Activated CD4-positive, alpha-beta memory T cell treated with anti-CD3 and anti-CD28 coated beads, Interleukin-2, amount 10 ng/mL, durations not matched to agents 7 days and 5 days (primary cell): ENCODE measurements at regions not wholly inside any gene's neighbourhood (a gene's known extent, or its start where the extent isn't known, plus 50 kb on each side); places are given as distances from the start of the nearest gene placed in this dataset.

ENCODE experiments used
- CTCF ChIA-PET: fragments of 350-600 bp; sonication (Branson Sonifier 250); formaldehyde crosslinking; loops from one replicate; lab custom pipeline; 2021; ENCODE audit warnings: antibody characterized with exemption, inconsistent platforms; lab: Charles Lee
- POLR2A ChIA-PET: fragments of 350-600 bp; sonication (Branson Sonifier 250); formaldehyde crosslinking; loops from one replicate; lab custom pipeline; 2021; ENCODE audit warnings: antibody characterized with exemption; lab: Charles Lee
- DNase-seq: peaks from one replicate; pipeline ENCODE4 v3.0.0-alpha.2; 2020
- H3K27ac Mint-ChIP-seq: one replicate; pipeline ENCODE4 v1.8.0; 2021; ENCODE audit warnings: mild to moderate bottlenecking, mixed read lengths
- H3K27me3 Mint-ChIP-seq: one replicate; pipeline ENCODE4 v1.8.0; 2021; ENCODE audit warnings: mixed read lengths
- H3K36me3 Mint-ChIP-seq: one replicate; pipeline ENCODE4 v1.8.0; 2021; ENCODE audit warnings: low read depth, mixed read lengths
- H3K4me1 Mint-ChIP-seq: one replicate; pipeline ENCODE4 v1.8.0; 2021; ENCODE audit warnings: mixed read lengths
- H3K4me3 Mint-ChIP-seq: one replicate; pipeline ENCODE4 v1.8.0; 2021; ENCODE audit warnings: mild to moderate bottlenecking, mixed read lengths
- H3K9me3 Mint-ChIP-seq: one replicate; pipeline ENCODE4 v1.8.0; 2021; ENCODE audit warnings: mixed read lengths

DNA sequence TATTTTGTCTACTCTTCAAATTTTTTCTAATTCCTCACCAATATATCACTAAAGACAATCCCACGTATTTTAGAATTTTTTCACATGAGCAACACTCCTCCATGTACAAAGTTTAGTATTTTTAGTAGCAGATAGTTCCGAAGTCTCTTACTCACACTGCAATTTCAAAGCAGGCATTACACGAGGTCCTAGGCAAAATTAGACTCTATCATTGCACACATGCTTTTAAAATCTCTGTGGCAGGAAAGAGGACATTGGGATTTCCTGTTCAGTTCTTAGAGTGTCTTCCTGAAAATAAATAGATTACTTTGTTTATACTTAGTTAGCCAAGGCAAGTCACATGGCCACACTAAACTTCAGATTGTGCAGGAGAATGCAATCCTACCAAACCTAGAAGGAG is 847.7 kb downstream of the ROBO2 start:
- no peak overlapping the region for H3K4me3 Mint-ChIP-seq
- POLR2A ChIA-PET, result no interaction called here
- no peak for DNase-seq
- no peaks in the 10 kb centered on the region for H3K36me3 Mint-ChIP-seq
- no peak overlapping the region for H3K27ac Mint-ChIP-seq
- CTCF ChIA-PET, result no interaction called here
- no peaks in the 10 kb centered on the region for H3K27me3 Mint-ChIP-seq
- no peaks in the 10 kb centered on the region for H3K4me1 Mint-ChIP-seq
- H3K9me3 Mint-ChIP-seq, result peaks cover 5% of the 10 kb centered on the region

DNA sequence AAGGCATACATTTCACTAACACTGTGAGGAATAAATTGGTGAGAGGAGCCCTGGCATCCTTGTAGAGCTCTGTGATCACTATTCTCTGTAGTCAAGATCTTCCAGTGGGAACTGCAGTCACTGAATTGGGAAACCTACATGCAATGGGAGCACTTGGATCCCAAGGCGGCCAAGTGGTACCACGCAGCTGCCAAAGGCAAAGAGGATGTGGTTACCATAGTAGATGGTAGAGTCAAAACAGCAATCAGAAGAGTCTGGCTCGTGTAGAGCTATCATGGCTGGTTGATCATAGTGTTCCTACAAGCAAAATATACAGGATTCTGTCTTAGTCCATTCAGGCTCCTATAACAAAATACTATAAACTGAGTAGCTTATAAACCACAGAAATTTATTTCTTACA is 849.7 kb downstream of the ROBO2 start:
- Mint-ChIP-seq H3K27me3 (no peaks in the 10 kb centered on the region), H3K4me3 (no peak overlapping the region), H3K36me3 (no peaks in the 10 kb centered on the region), H3K27ac (no peak overlapping the region), H3K9me3 (peaks cover 5% of the 10 kb centered on the region), H3K4me1 (no peaks in the 10 kb centered on the region)
- POLR2A ChIA-PET, result no interaction called here
- CTCF ChIA-PET, result no interaction called here
- DNase-seq, result no peak

DNA sequence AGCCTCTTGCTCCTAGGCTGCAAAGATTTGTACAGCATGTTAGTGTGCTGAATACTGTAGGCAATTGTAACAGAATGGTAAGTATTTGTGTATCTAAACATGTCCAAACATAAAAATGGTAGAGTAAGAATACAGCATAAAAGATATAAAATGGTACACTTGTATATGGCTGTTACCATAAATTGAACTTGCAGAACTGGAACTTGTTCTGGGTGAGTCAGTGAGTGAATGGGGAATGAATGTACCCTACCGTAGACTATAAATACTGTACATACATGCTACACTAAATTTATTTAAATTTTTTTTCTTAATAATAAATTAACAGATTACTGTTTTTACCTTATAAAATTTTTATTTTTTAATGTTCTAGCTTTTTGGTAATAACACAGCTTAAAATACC is 858.7 kb downstream of the ROBO2 start:
- no peak overlapping the region for H3K4me3 Mint-ChIP-seq
- H3K27me3 Mint-ChIP-seq, result no peaks in the 10 kb centered on the region
- H3K4me1 Mint-ChIP-seq, result no peaks in the 10 kb centered on the region
- POLR2A ChIA-PET, result no interaction called here
- no peak overlapping the region for H3K27ac Mint-ChIP-seq
- no peak for DNase-seq
- H3K9me3 Mint-ChIP-seq, result peaks cover 14% of the 10 kb centered on the region
- H3K36me3 Mint-ChIP-seq, result no peaks in the 10 kb centered on the region
- CTCF ChIA-PET, result no interaction called here

DNA sequence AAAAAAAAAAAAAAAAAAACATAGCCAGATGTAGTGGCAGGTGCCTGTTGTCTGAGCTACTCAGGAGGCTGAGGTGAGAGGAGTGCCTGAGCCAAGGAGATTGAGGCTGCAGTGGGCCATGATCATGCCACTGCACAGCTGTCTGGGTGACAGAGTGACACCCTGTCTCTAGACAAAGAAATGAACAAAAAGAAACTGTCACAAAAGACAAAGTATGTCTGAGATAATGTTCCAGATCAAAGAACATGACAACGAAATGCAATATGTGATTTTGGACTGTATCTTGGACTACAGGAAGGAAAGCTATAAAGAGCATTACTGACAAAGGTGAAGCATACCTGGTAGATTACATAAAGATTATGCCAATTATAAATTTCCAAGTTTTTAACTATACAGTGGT is 862.8 kb downstream of the ROBO2 start:
- H3K27me3 Mint-ChIP-seq, result no peaks in the 10 kb centered on the region
- DNase-seq, result no peak
- no peaks in the 10 kb centered on the region for H3K36me3 Mint-ChIP-seq
- no peaks in the 10 kb centered on the region for H3K4me1 Mint-ChIP-seq
- ChIA-PET CTCF (no interaction called here), POLR2A (no interaction called here)
- peaks cover 20% of the 10 kb centered on the region for H3K9me3 Mint-ChIP-seq
- no peak overlapping the region for H3K27ac Mint-ChIP-seq
- H3K4me3 Mint-ChIP-seq, result no peak overlapping the region

DNA sequence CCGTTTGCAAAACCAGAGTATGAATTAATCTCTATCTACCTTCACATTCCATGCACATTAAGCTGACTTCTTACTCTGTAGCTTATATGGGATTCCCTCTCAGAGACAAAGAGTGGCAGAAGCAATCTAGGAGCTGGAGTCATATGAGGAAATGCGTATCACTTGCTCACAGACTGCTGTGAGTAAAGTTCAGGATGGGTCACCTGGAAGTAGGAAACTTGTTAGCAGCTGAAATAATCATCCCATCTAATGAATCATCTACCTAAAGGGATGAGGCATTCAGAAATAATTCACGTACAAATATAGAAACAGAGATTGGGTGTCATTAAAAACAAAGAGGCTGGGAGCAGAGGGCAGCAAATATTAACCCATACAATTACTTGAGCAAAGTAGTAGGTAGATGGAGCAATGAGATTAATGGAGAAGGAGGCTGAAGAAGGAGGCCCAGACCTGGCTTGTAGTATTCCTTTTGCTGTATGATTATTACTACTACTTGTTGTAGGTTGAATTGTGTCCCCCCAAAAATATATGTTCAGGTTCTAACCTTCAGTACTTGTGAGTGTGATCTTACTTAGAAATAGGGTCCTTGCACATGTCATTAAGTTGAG is 866.3 kb downstream of the ROBO2 start:
- POLR2A ChIA-PET, result no interaction called here
- Mint-ChIP-seq H3K36me3 (no peaks in the 10 kb centered on the region), H3K4me1 (no peaks in the 10 kb centered on the region), H3K9me3 (peaks cover 17% of the 10 kb centered on the region), H3K27ac (no peak overlapping the region), H3K27me3 (no peaks in the 10 kb centered on the region), H3K4me3 (no peak overlapping the region)
- no peak for DNase-seq
- CTCF ChIA-PET, result no interaction called here

DNA sequence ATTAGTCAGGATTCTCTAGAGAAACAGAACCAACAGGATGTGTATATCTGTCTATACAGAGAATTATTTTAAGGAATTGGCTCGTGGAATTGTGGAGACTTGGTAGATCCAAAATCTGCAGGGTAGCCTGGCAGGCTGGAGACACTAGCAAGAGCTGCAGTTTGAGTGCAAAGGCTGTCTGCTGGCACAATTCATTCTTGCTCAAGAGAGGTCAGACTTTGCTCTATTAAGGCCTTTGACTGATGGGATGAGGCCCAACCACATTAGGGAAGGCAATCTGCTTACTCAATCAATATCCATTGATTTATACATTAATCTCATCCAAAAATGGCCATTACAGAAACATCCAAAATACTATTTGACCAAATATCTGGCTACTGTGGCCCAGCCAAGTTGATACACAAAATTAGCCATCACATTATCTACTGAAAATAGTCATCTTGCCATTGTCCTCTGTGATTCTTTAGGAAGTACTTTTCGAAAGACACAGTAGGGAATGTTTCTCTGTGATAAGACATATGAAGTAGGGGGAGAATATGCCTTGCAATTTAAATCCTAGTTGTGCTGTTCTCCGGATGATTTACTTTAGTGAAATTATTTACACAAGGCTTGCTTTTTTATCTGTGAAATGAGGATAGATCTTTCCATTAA is 873.8 kb downstream of the ROBO2 start:
- peaks cover 2% of the 10 kb centered on the region for H3K9me3 Mint-ChIP-seq

DNA sequence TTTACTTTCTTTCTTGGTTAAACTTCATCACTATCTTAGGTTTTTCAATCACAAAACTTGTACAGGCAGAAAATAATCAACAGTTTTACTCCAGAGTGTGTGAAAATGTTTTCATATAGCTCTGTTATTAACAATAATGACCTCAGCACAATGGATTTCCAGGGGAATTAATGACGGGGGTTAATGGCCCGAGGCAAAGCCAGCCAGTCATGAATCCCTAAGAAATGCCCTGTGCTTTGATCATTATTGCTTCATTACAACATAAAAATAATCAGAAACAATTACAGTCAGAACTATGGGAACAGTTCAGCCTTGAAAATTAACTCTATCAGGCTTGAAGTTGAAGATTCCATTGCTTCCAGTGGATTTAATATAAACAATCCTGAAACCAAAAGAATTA is 875.4 kb downstream of the ROBO2 start:
- no peak overlapping the region for H3K27ac Mint-ChIP-seq
- no peak overlapping the region for H3K4me3 Mint-ChIP-seq
- CTCF ChIA-PET, result no interaction called here
- POLR2A ChIA-PET, result no interaction called here
- no peaks in the 10 kb centered on the region for H3K36me3 Mint-ChIP-seq
- no peaks in the 10 kb centered on the region for H3K4me1 Mint-ChIP-seq
- no peak for DNase-seq
- no peaks in the 10 kb centered on the region for H3K27me3 Mint-ChIP-seq
- peaks cover 5% of the 10 kb centered on the region for H3K9me3 Mint-ChIP-seq

More for the DNA sequence above, 873.8 kb downstream of the ROBO2 start:
- Mint-ChIP-seq H3K4me3 (no peak overlapping the region), H3K4me1 (no peaks in the 10 kb centered on the region), H3K27me3 (no peaks in the 10 kb centered on the region), H3K36me3 (no peaks in the 10 kb centered on the region), H3K27ac (no peak overlapping the region)
- ChIA-PET POLR2A (no interaction called here), CTCF (no interaction called here)
- no peak for DNase-seq

DNA sequence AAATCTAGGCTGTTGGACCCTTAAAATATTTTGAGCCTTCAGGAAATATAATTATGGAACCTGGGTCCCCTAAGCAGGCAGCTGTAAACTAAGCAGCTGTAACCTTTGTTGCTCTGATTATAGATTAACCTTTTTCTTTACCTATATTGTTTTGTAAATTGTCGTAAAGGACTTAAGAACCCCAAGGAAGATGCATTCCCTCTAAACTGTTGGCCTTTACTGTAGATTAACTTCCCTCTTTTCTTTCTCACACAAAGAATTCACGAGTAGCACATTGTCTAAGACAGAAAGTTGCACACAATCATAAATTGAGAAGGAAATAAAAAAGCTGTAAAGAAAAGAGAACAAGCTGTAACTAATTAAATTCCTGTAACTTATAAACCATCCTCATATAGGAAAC is 877.3 kb downstream of the ROBO2 start:
- Mint-ChIP-seq H3K4me1 (no peaks in the 10 kb centered on the region), H3K9me3 (peaks cover 9% of the 10 kb centered on the region), H3K27me3 (no peaks in the 10 kb centered on the region), H3K4me3 (no peak overlapping the region), H3K36me3 (no peaks in the 10 kb centered on the region), H3K27ac (no peak overlapping the region)
- POLR2A ChIA-PET, result no interaction called here
- DNase-seq, result no peak
- CTCF ChIA-PET, result no interaction called here

DNA sequence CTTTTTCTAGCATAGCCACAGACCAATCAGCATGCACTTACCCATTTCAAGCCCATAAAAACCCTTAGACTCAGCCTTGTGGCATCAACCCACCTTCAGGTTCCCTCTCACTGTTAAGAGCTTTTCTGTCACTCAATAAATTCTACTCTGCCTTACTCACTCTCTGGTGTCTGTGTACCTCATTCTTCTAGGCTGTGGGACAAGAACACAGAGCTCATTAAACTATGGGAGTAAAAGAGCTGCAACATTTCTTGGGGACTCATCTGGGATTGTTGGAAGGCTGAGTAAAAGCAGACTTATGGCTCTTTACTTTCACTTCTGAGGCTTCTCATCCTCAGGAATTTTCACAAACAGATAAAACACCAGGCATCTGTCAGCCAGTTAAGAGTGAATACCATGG is 879.3 kb downstream of the ROBO2 start:
- Mint-ChIP-seq H3K27me3 (no peaks in the 10 kb centered on the region), H3K36me3 (no peaks in the 10 kb centered on the region), H3K4me1 (no peaks in the 10 kb centered on the region), H3K4me3 (no peak overlapping the region), H3K27ac (no peak overlapping the region), H3K9me3 (peaks cover 12% of the 10 kb centered on the region)
- DNase-seq, result no peak
- ChIA-PET POLR2A (no interaction called here), CTCF (no interaction called here)

DNA sequence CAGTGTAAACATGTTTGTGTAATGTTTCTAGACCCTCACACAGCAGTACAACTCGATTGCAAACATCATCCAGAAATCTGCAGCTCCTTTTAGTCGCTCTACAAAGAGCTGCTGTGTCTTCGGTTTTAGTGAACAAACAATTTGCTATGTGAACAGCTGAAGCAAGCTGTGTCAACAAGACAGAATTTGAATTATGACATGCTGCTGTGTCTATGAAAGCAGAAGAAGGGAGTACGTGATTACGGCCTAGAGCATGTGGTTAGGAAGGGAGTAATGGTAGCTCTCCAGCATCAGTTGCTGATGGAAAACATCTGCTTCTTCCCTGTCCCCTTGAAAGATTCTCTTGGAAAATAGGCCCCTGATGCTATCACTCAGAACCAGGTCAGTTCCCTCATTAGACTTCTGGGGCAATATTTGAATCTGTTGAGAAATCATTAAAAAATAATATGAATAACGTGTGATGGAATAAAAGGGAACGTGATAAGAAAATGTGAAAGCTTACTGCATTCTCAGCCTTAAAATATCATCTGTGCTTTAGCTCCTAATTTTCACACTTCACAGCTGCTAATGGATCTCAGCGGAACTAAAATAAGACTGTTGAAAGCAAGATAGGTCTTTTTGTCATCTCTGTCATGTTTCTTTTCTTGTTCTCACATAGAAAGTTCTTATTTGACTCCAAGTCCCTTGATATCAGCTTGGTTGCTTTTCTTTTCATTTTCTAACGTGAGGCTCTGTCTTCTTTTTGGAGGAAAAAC is 891.5 kb downstream of the ROBO2 start:
- no peak for DNase-seq
- peaks cover 3% of the 10 kb centered on the region for H3K9me3 Mint-ChIP-seq
- CTCF ChIA-PET, result no interaction called here
- no peaks in the 10 kb centered on the region for H3K4me1 Mint-ChIP-seq
- POLR2A ChIA-PET, result no interaction called here
- no peak overlapping the region for H3K27ac Mint-ChIP-seq
- no peak overlapping the region for H3K4me3 Mint-ChIP-seq
- no peaks in the 10 kb centered on the region for H3K27me3 Mint-ChIP-seq
- H3K36me3 Mint-ChIP-seq, result no peaks in the 10 kb centered on the region

DNA sequence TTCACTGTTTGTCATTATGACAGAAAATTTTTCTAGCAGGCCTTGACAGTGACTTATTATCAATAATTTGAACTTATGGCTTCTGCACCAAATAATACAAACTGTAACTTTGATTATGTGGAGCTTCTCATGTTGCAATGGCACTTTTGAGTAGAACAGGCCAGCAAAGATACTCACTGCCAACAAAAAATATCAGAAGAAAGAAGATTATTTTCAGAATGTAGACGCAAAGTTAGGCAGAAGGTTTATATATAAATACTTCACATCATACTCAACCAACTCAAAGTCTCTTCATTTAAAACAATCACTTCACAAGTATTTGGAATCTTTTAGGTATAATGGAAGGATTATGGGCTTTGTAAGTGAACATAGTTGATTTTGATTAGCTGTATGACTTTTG is 893.0 kb downstream of the ROBO2 start:
- no peaks in the 10 kb centered on the region for H3K36me3 Mint-ChIP-seq
- DNase-seq, result no peak
- POLR2A ChIA-PET, result no interaction called here
- peaks cover 3% of the 10 kb centered on the region for H3K9me3 Mint-ChIP-seq
- no peak overlapping the region for H3K27ac Mint-ChIP-seq
- H3K4me3 Mint-ChIP-seq, result no peak overlapping the region
- CTCF ChIA-PET, result no interaction called here
- H3K27me3 Mint-ChIP-seq, result no peaks in the 10 kb centered on the region
- no peaks in the 10 kb centered on the region for H3K4me1 Mint-ChIP-seq

DNA sequence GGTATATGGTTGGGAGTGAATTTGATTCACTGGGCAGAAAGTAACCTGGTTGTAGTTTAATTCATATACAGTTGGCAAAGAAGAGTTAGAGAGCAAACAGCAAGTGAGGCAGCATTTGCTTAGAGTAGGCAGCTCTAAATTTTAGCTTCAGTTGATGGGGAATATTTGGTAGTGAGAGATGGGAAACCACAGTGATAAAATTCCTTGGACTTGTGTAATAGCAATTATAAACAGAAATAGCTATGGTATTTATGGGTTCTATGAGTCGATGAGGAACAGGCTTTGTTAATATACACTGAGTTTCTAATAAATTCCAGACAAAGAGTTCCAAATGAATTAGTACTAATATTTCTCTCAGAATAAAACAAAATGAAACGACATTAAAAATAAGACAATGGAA is 894.0 kb downstream of the ROBO2 start:
- no peak for DNase-seq
- Mint-ChIP-seq H3K36me3 (no peaks in the 10 kb centered on the region), H3K4me3 (no peak overlapping the region), H3K4me1 (no peaks in the 10 kb centered on the region), H3K27me3 (no peaks in the 10 kb centered on the region), H3K9me3 (peaks cover 3% of the 10 kb centered on the region), H3K27ac (no peak overlapping the region)
- ChIA-PET CTCF (no interaction called here), POLR2A (no interaction called here)

DNA sequence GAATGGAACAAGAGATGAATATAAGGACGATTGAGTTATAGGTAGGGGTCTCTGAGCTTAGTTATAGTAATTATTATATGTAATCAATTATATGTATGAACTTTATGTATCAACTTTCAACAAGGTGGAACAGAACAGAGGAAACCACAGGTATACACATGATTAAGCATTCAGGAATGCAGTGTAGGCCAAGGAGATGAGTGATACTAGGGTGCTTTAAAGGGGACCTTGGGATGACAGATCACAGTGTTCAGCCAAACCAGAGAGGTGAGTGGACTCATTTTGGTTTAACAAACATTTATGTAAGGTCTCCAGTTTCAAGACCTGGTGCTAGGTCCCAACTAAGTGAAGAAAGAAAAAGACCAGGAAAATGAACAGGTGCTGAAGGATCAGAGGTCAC is 895.5 kb downstream of the ROBO2 start:
- Mint-ChIP-seq H3K9me3 (no peaks in the 10 kb centered on the region), H3K36me3 (no peaks in the 10 kb centered on the region), H3K4me1 (no peaks in the 10 kb centered on the region), H3K4me3 (no peak overlapping the region), H3K27ac (no peak overlapping the region), H3K27me3 (no peaks in the 10 kb centered on the region)
- no peak for DNase-seq
- ChIA-PET CTCF (no interaction called here), POLR2A (no interaction called here)

DNA sequence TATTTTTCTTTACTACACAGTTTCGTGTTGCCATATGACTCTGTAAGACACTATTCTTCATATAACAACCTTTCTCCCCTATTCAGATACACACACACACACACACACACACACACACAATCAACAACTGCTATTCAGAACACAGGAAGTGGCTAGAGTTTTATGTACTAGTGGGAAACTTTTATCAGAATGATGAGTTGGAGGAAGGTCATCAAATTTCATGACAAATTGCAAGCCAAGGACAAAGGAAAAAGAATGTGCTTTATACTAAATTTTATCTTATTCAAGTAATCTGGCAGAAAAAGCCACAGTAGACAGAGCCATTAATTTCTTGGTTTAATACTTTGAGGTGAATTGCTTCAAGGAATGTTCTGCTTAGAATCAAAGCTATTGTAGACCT is 899.8 kb downstream of the ROBO2 start:
- no peak for DNase-seq
- ChIA-PET CTCF (no interaction called here), POLR2A (no interaction called here)
- no peaks in the 10 kb centered on the region for H3K4me1 Mint-ChIP-seq
- no peak overlapping the region for H3K4me3 Mint-ChIP-seq
- H3K36me3 Mint-ChIP-seq, result no peaks in the 10 kb centered on the region
- H3K27ac Mint-ChIP-seq, result no peak overlapping the region
- H3K27me3 Mint-ChIP-seq, result no peaks in the 10 kb centered on the region
- no peaks in the 10 kb centered on the region for H3K9me3 Mint-ChIP-seq
